Pons (tissue), 1 donor: ENCODE measurements at regions not wholly inside any gene's neighbourhood (a gene's known extent, or its start where the extent isn't known, plus 50 kb on each side); places are given as distances from the start of the nearest gene placed in this dataset.

Source experiments
- DNase-seq: peaks from one replicate; pipeline ENCODE4 v3.0.0-alpha.2; 2016; ENCODE audit warnings: low spot score

DNA sequence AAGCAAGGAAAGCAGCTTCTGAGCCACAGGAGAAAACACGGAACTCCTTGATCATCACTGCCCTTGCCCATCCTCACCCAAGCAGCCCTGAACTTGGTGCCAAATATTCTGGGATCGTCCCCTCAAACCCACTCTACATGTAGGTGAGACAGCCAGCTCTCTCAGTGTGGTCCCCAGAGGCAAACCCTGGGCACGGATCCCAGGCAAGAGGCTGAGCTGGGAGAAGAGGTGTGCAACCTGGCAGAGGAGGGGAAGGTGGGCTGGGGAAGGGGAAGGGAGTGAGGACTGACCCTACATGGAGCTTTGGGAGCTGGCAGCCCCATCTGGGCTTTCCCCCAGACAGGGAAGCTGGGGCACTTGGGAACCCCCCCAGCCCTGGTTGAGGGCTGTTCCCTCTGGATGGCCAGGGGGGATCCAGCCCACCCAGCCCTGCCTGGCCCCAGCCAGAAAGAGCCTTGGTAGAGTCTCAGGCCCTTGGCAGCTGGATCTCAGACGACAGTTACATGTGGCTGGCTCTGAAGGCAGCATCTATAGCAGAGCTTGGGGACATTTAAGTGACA is 186.2 kb upstream of the CST7 start:
- no peak for DNase-seq

DNA sequence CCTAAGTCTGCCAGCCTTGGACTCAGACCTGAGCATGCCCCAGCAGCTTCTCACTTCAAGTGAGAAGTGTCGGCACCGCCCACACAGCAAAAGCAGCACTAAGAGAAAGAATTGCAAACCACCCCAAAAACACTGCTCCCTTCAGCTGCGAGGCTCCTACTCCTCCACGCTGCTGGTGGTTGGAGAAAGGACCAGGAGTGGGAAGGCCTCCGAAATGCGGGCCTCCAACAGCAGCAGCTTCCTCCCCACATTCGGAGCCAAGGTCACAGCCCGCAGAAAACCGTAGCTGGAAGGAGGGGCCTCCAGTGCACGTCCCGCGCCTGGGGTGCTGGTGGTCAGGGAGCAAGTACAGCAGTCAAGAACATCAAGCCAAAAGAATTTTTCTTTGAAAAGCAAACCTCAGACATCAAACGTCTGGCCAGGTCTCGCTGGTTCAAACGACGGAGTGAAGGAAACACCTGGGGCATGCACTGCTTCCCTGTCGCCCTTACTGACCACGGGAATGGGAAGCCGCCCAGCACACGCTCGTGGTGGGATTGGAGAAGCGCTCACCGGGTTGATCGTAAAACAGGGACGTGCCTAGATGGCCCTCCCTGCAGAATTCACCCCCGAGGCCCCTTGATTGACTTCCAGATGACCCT is 185.6 kb upstream of the CST7 start:
- DNase-seq = no peak

DNA sequence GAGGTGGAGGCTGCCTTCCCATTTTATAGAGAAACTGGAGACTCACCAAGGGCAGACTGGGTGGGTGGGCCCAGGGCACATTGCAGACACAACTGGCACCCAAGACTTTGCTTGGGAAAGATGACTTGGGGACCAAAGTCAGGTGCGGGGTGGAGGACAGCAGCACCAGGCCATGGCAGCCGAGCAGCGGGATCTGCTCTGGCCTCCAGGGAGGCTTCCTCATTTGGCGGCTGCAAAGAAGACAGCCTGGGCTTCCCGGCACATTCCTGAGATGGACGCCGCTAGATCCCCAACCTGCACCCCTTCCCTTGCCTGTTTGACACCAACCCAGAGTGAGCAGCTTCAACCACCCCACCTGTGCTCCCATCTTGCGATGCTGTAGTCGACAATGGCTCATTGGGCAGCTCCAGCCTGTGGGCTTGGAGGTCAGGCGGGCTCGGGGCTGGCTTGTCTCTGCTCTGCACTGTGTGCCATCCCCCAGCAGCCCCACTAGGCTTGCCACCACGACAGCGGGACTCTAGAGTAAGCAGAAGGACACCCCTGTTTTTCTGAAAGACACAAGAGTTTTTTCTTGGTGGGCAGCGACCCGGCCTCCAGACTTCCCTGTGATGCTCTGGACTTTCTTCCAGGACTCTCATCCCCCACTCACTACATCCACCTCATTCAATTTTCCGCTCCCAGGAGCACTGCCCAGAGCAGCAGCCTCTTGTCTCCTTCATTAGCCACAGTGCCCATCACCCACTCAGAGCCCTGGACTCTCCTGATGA is 184.9 kb upstream of the CST7 start:
- DNase-seq = no peak

DNA sequence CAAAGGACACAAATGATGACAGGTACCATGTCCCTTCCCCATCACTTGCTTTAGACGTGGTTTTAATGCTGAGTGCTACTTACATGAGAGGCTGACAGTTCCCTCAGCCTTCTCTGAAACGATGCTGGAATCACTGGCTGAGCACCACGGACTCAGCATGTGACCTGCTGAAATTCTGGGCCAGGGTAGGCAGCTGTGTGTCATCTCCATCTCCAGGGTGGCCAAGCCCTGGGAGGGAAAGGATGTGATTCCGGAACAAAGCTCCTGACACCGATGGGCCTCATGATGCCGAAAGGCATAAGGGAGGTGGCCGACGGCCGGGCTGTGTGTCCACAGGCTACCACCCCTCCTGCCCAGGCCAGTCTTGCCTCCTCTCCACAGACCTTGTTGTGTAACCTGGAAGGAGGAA is 184.3 kb upstream of the CST7 start:
- no peak for DNase-seq

DNA sequence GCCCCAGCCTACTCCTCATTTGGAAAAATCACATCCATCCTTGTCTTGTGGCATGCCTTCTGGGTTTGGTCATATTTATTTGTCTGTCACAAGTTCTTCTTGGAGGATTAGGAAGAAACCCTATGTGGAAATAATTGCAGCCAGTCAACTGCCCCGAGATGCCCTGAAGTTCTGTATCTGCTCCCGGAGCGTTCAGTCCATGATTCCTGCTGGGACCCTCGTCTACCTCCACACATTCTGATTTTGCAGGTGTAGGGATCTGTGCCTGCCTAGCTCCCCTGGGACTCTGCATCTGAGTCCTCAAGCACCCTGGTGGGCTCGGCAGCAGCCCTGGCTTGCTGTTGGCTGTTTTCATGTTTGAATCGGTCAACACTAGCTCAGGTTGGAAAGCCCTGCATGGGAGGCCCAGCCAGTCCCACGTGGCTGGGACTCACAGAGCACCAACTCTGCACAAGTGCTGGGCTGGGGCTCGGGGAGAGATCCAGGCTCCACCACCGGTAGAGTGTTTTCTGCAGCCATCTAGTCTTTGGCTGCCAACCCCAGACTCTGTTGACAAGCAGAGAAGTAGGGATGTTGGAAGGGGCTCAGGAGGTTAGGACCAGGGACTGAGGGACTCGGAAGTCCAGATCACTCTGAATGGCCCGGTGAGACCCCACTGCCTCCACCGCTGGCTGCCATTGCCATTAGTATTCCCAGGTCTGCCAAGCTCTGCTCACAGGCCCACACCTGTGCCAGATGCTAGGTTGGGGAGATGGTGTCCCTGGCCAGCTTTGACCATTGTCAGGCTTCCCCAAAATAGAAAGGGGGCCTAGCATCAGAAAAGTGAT is 183.5 kb upstream of the CST7 start:
- no peak for DNase-seq

DNA sequence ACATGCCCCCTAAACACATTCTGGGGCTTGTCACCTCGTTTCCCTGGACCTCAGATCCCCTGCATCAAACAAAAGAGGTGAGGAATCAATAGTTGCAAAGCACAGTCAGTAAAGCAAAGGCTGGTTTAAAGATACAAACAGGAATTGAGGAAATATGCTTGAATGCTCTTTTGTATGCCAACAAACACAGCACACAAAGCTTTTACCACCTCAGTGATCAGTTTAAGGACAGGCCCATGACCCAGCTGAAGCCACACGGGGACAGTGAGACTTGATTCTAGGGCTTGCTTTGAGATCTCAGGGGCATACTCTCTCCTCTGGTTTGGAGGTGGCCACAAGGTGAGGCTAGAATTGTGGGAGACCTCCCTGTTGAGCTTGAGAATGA is 182.9 kb upstream of the CST7 start:
- DNase-seq = no peak

DNA sequence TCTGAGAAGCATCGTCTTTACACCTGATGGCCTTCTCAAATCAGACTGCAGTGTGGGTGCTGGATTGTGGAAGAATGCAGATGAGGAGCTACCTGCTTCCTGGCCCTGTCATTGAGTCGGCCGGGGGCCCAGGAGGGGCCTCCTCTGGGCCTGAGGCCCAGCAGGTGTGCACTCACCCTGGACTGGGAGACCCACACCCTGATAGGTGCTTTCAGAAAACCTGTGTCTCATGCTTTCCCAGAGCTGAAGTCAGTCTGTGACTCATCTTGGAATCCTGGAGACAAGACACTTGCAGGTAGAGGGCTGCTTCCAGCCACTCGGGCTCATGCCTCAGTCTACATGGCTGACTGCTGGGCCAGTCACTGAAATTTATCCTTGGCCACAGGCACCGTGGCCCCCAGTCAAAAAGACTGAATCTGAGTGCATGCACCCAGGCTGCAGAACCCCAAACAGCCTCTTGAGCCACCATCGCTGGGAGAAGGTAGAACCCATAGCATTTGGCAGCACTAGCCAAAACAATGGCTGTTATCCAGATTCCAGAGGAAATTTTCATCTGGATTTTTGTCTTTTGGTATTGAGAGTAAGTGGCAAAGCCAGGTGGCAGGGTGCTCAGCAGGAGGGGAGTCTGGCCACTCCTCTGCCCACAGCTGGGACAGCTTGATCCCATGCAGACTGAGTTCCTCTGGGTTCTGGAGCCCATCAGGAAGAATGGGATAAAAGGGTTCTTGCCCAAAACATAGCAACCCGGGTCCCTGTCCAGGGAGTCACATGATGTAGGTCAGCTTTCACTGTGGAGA is 182.0 kb upstream of the CST7 start:
- DNase-seq = no peak

DNA sequence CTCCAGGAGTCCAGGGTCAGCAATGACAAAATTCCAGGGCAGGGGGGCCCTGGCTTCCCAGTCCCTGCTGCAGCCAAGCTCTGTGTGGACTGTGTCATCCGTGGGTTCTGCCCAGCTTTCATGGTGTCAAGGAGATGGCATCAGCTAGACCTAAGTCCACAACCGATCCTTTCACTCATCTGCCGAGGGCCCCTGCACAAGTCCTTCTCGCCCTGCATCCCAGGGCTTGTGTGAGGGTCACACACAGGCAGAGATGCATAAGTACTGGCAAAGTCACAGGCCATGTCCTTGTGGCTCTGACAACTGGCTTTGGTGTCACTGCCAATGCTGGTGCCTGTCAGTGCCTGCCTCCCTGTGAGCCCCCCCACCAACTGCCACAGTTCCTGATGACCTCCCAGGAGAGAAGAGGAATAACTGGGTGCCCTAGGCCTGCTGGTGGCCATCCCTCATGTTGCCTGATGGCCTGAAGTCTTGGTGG is 181.4 kb upstream of the CST7 start:
- no peak for DNase-seq

DNA sequence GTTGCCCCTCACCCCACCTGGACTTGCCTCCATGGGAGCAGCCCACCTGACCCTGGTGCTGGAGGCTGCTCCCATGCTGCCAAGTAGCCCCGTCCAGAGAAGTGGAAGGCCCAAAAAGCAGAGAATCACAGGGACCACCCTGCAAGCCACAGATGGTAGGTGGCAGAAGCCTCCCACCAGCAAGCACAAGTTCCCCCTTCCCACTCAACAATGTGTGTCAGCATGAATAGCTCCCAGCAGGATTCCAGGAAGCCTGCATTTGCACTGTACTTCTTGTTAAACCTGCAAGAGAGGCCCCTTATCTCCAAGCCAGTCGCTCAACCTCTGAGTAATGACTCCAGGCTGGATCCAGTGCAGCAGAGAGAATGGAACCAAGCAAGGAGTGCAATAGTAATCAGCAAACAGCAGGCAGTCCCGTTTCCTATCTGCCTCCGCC is 180.8 kb upstream of the CST7 start:
- DNase-seq = no peak

DNA sequence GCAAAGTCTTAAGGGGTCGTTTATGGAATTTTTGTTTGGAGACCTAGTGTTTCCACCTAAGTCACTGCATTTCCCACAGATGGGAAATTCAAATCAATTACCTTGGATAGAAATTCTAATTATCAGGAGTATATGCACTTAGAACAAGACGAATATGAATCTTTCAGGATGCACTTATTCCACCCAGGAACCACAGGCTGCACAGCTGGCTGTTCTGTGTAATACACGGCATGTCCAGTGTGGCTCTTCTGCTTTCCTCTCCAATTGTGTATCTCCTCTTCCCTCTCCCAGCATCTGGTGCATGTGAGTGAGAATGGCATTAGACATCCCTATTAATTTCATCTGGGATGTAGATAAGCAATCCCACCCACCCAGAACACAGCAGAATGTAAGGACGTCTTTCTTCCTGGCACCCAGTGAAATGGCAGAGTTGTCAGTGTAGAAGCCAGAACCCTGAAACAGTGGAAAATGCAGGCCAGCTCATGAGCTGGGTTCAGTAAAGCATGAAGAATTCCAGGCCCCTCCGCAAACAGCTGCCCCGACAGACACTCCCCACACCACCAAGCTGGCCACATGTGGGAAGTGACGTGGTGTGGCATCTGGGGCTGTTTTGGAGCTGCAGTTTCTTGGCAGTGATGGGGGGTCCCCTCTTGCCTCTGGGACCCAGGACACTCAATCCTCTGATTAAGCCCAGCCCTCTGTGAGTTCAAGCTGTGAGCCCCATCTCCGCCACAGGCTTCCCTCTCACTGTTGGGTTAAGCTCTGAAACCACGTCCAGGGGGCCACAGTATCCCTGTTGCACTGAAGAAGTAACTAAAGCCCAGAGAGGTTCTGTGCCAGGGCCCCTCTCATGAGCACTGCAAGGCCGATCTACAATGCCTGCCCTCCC is 180.1 kb upstream of the CST7 start:
- no peak for DNase-seq

DNA sequence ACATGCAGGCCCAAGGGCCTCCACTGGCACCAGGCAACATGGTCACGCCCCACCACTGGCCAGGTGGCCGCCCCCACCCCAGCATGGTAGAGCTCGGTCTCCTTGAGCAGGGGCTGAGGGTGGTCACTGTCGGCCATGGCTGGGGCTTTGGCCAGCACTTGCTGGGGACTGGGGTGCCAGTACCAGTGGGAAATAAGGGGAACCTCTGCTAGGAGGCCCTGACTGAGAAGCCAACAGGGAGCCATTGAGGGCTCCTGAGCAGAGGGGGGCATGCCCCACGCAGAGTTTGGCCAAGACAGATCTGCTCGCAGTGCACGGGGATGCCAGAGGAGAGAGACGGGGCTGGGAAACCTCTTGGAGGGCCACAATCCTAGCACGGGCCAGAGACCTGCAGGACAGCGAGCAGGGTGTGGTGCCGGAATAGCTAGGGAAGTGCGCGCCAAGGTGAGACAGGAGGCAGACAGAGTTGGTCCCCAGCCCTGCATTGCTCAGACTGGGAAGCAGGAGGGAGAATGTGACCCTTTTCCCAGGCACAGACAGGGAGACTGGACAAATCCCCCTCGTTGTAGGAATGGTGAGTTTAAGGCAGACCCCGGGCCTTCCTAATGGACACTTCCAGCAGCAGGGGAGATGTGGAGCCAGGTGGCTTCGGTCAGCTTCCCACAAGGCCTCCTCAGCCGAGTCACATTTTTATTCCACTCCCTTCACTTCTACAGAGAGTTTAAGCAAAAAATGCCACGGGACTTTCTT is 179.0 kb upstream of the CST7 start:
- no peak for DNase-seq

DNA sequence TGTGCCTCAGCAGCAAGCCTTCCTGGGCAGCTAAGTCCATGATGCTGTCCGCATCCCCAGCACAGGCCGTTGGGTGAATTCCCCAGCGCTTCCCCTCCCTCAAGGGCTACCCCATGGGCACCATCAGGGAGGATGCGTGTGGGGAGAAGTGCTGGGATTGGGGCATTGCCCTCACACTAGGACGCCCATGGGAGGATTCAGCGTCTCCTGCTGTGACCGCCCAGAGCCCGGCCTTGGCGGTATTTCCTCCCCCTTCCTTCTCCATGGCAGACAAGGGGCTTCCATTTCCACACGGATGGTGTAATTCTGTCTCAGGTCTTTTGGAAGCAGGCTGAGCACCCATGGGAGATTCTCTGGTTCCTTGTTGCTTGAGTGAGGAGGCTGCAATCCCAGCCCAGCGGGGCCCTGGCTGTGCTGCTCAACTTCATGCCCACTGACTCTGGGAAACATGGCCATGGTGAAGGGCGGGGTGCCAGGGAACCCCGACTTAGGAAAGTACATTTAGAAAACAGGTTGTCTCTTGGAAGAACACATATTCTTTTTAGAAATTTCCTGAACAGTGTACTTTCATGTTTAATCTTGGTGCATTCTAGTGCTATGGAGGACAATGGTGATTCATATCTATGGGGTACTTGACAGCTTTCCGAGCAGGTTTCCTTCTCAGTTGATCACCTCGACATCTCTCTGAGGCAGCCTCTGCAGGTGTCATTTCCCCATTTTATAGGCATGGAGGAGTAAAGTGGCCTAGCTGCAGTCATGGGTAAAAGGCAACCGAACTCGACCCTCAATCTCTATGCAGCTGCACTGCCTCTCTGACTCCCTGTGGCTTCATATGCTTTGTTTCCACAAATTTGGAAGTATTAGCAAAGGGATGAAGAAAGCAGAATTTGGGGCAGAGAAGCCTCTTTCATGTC is 178.2 kb upstream of the CST7 start:
- no peak for DNase-seq

DNA sequence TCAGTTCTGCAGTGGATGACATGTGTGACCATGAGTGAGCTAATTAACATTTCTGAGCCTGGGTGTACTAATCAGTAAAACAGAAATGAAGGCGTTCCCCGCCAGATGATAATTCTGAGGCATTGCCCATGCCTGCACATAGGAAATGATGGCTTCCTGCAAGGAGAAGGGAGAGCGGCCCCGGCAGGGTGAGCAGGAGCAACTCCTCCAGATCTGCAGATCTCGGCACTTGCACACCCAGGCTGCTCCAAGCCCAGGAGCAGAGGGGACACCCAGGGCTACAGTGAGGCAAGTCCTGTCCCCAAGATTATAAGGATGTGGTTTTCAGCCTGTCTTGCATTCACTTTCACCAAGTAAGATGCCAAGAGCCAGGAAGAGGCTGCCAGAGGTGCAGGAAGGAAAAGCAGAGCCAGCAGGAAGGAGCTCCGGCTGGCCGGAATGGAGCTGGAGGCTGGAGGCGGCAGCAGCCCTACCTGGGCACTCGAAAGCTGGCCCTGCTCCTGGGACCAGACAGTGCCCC is 177.5 kb upstream of the CST7 start:
- no peak for DNase-seq

DNA sequence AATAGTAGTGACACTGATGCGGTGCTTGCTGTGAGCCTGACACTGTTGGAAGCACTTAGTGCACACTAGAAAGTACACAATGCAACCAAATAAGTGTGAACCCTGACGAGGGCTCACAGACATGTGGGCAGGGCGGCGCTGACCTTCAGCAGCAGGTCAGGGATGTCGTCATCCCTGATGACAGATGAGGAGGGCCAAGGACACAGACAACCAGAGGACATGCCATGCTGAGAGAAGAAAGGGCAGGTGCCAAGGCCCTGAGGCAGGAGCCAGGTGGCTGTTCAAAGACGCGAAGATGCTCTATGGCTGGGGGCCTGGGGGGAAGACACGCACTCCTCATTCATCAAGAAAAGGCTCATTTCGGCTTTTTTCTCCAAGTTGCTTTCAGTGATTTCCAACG is 176.4 kb upstream of the CST7 start:
- DNase-seq = no peak

DNA sequence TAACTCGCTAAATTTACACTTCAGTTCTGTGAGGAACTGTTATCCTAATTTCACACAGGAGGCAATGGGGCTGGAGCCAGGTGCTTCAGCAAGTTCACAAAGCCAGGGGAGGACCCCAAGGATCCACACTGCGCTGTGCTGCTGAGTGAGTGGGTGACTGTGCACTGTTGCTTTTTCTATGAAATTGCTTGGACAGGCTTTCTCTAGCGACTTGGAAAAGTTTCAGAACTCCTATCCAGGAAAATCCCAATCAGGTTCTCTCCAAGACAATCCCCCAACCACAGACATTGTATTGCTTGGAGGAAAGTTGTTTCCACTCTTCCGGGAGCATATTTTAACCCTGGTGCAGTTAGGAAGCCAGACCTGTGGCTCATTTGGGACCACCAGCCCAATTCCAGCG is 175.9 kb upstream of the CST7 start:
- DNase-seq = no peak

DNA sequence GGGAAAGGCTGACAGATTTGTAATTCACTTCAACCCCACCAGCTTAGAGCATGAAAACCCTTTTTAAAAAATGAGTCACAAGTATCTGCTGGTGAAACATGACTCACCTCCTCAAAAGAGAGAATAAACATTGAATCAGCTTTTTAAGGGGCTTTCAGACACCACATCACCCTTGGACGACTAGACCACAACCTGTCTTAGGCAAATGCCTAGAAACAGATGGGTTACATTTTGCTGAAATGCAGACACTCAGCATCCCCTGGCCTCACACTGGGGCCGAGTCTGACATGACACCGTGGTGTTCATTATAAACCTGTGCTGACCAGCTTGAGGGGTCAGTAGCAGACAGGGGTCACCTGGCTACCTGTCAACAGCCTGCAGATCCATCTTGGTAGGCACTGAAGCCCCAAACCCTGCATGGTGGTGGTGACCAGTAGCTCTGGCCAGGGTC is 175.3 kb upstream of the CST7 start:
- no peak for DNase-seq

DNA sequence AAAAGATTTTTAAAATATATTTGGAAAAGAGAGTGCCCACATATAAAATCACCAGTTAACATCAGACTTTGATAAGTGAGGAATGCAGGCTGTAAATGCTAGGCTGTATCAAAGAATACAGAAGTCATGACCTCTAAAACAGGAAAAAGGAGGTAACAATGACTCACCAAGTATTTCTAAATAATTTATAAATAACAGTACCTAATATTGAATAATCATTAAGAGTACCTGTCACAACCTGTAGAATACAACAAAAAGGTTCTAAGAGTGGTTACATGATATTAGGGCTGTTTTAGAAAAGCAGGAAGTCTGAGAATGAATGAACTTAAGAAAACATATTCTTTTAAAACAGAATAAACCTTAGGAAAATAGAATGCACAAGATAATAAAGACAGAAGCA is 173.1 kb upstream of the CST7 start:
- no peak for DNase-seq

DNA sequence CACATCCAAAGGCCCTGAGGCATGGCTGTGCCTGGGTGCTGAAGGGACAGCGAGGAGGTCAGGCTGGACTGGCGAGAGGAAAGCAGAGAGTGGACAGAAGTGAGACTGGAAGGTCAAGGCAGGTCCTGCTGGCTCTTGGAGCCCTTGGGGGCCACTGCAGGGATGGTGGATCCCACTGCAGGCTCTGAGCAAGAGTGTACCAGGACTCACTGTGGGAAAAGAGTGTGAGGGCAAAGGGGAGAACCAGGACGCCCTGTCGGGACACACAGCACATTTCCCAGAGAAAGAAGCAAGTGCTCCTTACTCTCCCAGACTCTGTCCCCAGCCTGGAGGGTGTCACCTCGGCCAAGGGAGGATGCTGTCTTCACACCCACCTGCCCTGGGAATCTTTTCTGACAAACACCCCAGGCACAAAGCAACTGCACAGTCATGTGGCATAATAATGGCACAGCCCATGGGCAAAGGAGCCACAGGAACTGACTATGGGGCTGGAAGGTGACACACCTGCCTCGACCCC is 172.3 kb upstream of the CST7 start:
- DNase-seq = no peak
